Right lobe of liver (tissue), 6 donors: ENCODE measurements at regions not wholly inside any gene's neighbourhood (a gene's known extent, or its start where the extent isn't known, plus 50 kb on each side); places are given as distances from the start of the nearest gene placed in this dataset.
"Not testable (repeated sequence)": the region's sequence is repeated elsewhere in the genome, so short reads cannot be mapped to it uniquely, and the experiment has no call there.

Source experiments
- ATAC-seq, 4 donors: fragments of 200-7000 bp; cut with Tn5 transposase; one replicate each; pipeline ENCODE4 v1.9.1; 2020; ENCODE audit warnings: mild to moderate bottlenecking in 4 of 4, moderate library complexity in 4 of 4
- DNase-seq, 3 donors: peaks; one replicate each; pipeline ENCODE4 v3.0.0-alpha.2; 2020
- H3K27ac ChIP-seq, 3 donors: fragments of 200-600 bp; one replicate each; pipeline ENCODE4 v1.8.0; 2022
- H3K27me3 ChIP-seq, 2 donors: fragments of 200-600 bp; one replicate each; pipeline ENCODE4 v1.8.0; 2022
- H3K36me3 ChIP-seq, 4 donors: fragments of 200-600 bp; sonication (generic) in 1 of 4; one replicate each; pipeline versions ENCODE4 v1.5.1 to v1.8.0; 2017 to 2022; ENCODE audit warnings: control low read depth in 1 of 4
- H3K4me1 ChIP-seq, 4 donors: fragments of 200-600 bp; sonication (generic) in 1 of 4; one replicate each; pipeline versions ENCODE4 v1.5.1 to v1.8.0; 2017 to 2022; ENCODE audit warnings: control low read depth in 1 of 4
- H3K4me3 ChIP-seq, 3 donors: fragments of 200-600 bp; one replicate each; pipeline ENCODE4 v1.8.0; 2022
- H3K9me3 ChIP-seq, 4 donors: fragments of 200-600 bp; sonication (generic) in 1 of 4; one replicate each; pipeline versions ENCODE4 v1.5.1 to v1.8.0; 2017 to 2022; ENCODE audit warnings: control low read depth in 1 of 4
- CTCF ChIP-seq, 4 donors: fragments of 200-600 bp in 3 of 4; fragments of 450-650 bp in 1 of 4; IDR thresholded peaks; one replicate each; pipeline versions ENCODE4 v1.5.1 to v1.8.0; 2016 to 2022; ENCODE audit warnings: antibody characterized with exemption in 4 of 4, mild to moderate bottlenecking in 2 of 4
- POLR2A ChIP-seq: fragments of 450-650 bp; IDR thresholded peaks from one replicate; pipeline ENCODE4 v1.6.1; 2017; ENCODE audit warnings: antibody characterized with exemption, mild to moderate bottlenecking
- WGBS: methylation state at CpG from one replicate; pipeline ENCODE4 v1.1.6; 2018; ENCODE audit warnings: low coverage, low lambda C conversion rate; ENCODE audit not compliant: insufficient coverage; ENCODE audit errors: missing lambda C conversion rate; 5-methylcytosine and 5-hydroxymethylcytosine counted together
- intact Hi-C, 2 donors: fragments of 100-400 bp; cut with DNase I; formaldehyde crosslinking; loops; one replicate each; pipeline versions ENCODE4 v1.11.2 to v1.14.1; 2022
- donor health status: DM: no; HTN: yes; CAD: no.
- donor health status: DM: no; HTN: no; CAD: no.
- donor health status: DM: no; HTN: no; CAD: no.
- donor health status: DM: no; HTN: yes; CAD: no.
- donor health status: DM: no; HTN: yes; CAD: no.

- no peak for DNase-seq
- H3K36me3 ChIP-seq = no peaks in the 10 kb centered on the region
- TF ChIP-seq CTCF (IDR thresholded peaks at IDR 0.05) (no peak), POLR2A (no peak)
- H3K9me3 ChIP-seq = no peaks in the 10 kb centered on the region
- no peaks in the 10 kb centered on the region for H3K27me3 ChIP-seq
- intact Hi-C loops = no loop called here
- no peak overlapping the region for H3K4me3 ChIP-seq
- ATAC-seq = no peak
- no peak overlapping the region for H3K27ac ChIP-seq
- H3K4me1 ChIP-seq = no peaks in the 10 kb centered on the region
These were observed 188.9 kb upstream of the LMCD1 start for GRCh38 chr3:8312685-8313084.

- Histone ChIP-seq H3K4me3 (no peak overlapping the region), H3K36me3 (no peaks in the 10 kb centered on the region), H3K4me1 (no peaks in the 10 kb centered on the region), H3K9me3 (no peaks in the 10 kb centered on the region), H3K27me3 (no peaks in the 10 kb centered on the region), H3K27ac (no peak overlapping the region)
- TF ChIP-seq CTCF (IDR thresholded peaks at IDR 0.05) = no peak
- ATAC-seq (no peak), DNase-seq (no peak)
- intact Hi-C loops = no loop called here
- WGBS = 45% methylated on average over 5 of the region's 5 CpGs
These were observed 187.9 kb upstream of the LMCD1 start for GRCh38 chr3:8313560-8314267.

GRCh38 chr3:8315526-8315925, 186.1 kb upstream of the LMCD1 start:
- H3K27ac ChIP-seq, intact Hi-C loops, ATAC-seq, DNase-seq, H3K27me3 ChIP-seq, H3K9me3 ChIP-seq, H3K4me1 ChIP-seq, H3K36me3 ChIP-seq, H3K4me3 ChIP-seq: not testable (repeated sequence)
- WGBS = 80% methylated on average over 1 of the region's 3 CpGs

GRCh38 chr3:8317661-8318649, 183.7 kb upstream of the LMCD1 start:
- H3K9me3 ChIP-seq = no peaks in the 10 kb centered on the region
- no peak for DNase-seq
- TF ChIP-seq CTCF (IDR thresholded peaks at IDR 0.05) = no peak
- TF ChIP-seq POLR2A = no peak
- no peak overlapping the region for H3K4me3 ChIP-seq
- H3K27ac ChIP-seq = no peak overlapping the region
- no peak for ATAC-seq
- no peaks in the 10 kb centered on the region for H3K4me1 ChIP-seq
- H3K27me3 ChIP-seq = no peaks in the 10 kb centered on the region
- H3K36me3 ChIP-seq = no peaks in the 10 kb centered on the region
- intact Hi-C loops = no loop called here
- 89% methylated on average over 7 of the region's 8 CpGs for WGBS

GRCh38 chr3:8319935-8320634, 181.5 kb upstream of the LMCD1 start:
- no peaks in the 10 kb centered on the region for H3K36me3 ChIP-seq
- no peak for TF ChIP-seq CTCF (IDR thresholded peaks at IDR 0.05)
- TF ChIP-seq POLR2A = no peak
- WGBS = 58% methylated on average over 2 of the region's 2 CpGs
- no peak overlapping the region for H3K27ac ChIP-seq
- ATAC-seq = no peak
- H3K4me1 ChIP-seq = no peaks in the 10 kb centered on the region
- H3K9me3 ChIP-seq = no peaks in the 10 kb centered on the region
- intact Hi-C loops = no loop called here
- H3K4me3 ChIP-seq = no peak overlapping the region
- DNase-seq = no peak
- H3K27me3 ChIP-seq = no peaks in the 10 kb centered on the region
